GM21381 (cell line): ENCODE measurements at regions not wholly inside any gene's neighbourhood (a gene's known extent, or its start where the extent isn't known, plus 50 kb on each side); places are given as distances from the start of the nearest gene placed in this dataset.

ENCODE experiments used
- ATAC-seq: cut with Tn5 transposase; IDR thresholded peaks from one replicate; pipeline ENCODE4 v1.9.1; 2021; ENCODE audit warnings: mild to moderate bottlenecking, moderate library complexity; ENCODE audit not compliant: unreplicated experiment

GRCh38 chr1:221637641-221638041 is 104.2 kb downstream of the DUSP10 start:
- ATAC-seq: no peak

- ATAC-seq: no peak
These were observed 103.3 kb downstream of the DUSP10 start for GRCh38 chr1:221638595-221638994.

- no peak for ATAC-seq
These were observed 100.1 kb downstream of the DUSP10 start for GRCh38 chr1:221641811-221642210.

- peak; percentile 66 for ATAC-seq
These were observed 98.3 kb downstream of the DUSP10 start for GRCh38 chr1:221643404-221644144.

- ATAC-seq: peak; percentile 22
These were observed 97.8 kb downstream of the DUSP10 start for GRCh38 chr1:221644145-221644448.

GRCh38 chr1:221644663-221645258 is 97.1 kb downstream of the DUSP10 start:
- peak; percentile 26 for ATAC-seq

GRCh38 chr1:221648201-221648600 is 93.7 kb downstream of the DUSP10 start:
- no peak for ATAC-seq
